ENCODE measurements at regions not wholly inside any gene's neighbourhood (a gene's known extent, or its start where the extent isn't known, plus 50 kb on each side); places are given as distances from the start of the nearest gene placed in this dataset.

DNA sequence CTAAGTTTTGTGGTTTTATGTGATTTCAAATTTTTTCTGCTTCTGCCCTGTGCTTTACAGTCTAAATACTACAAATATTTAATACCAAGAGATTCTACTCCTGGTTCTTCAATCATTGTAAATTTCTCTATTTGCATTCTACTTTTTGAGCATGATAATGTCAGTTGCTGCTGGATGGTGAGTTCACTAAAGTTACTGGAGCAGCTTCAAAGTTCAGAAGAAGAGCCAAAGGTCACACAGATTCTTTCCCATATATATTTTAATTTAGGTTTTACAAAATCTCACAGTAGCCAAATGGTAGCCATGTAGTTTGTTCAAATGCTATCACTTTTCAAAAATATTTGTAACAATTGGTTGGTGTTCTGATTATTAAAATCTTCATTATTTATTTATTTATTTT lies 378.7 kb downstream of the TMEM232 start:
- TF ChIP-seq, protein P1, sequence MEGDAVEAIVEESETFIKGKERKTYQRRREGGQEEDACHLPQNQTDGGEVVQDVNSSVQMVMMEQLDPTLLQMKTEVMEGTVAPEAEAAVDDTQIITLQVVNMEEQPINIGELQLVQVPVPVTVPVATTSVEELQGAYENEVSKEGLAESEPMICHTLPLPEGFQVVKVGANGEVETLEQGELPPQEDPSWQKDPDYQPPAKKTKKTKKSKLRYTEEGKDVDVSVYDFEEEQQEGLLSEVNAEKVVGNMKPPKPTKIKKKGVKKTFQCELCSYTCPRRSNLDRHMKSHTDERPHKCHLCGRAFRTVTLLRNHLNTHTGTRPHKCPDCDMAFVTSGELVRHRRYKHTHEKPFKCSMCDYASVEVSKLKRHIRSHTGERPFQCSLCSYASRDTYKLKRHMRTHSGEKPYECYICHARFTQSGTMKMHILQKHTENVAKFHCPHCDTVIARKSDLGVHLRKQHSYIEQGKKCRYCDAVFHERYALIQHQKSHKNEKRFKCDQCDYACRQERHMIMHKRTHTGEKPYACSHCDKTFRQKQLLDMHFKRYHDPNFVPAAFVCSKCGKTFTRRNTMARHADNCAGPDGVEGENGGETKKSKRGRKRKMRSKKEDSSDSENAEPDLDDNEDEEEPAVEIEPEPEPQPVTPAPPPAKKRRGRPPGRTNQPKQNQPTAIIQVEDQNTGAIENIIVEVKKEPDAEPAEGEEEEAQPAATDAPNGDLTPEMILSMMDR (IDR thresholded peaks at IDR 0.05 in 4 of 5, conservative IDR thresholded peaks at IDR 0.05 in 1 of 5): no peak
- TF ChIP-seq POLR2A (IDR thresholded peaks at IDR 0.05): no peak
